ENCODE measurements at regions not wholly inside any gene's neighbourhood (a gene's known extent, or its start where the extent isn't known, plus 50 kb on each side); places are given as distances from the start of the nearest gene placed in this dataset.

- TF ChIP-seq POLR2A (IDR thresholded peaks at IDR 0.05) (no peak), CTCF (IDR thresholded peaks at IDR 0.05) (no peak)
- no peak overlapping the region for H3K27ac ChIP-seq
- H3K9me3 ChIP-seq: no peaks in the 10 kb centered on the region
- H3K36me3 ChIP-seq: no peaks in the 10 kb centered on the region
- no peak for DNase-seq
- H3K27me3 ChIP-seq: no peaks in the 10 kb centered on the region
- H3K4me3 ChIP-seq: no peak overlapping the region
- no peaks in the 10 kb centered on the region for H3K4me1 ChIP-seq
These were observed 304.1 kb upstream of the TENM4 start for GRCh38 chr11:79744941-79745340.

- Histone ChIP-seq H3K27me3 (no peaks in the 10 kb centered on the region), H3K36me3 (no peaks in the 10 kb centered on the region), H3K9me3 (no peaks in the 10 kb centered on the region), H3K27ac (no peak overlapping the region), H3K4me3 (no peak overlapping the region), H3K4me1 (no peaks in the 10 kb centered on the region)
- DNase-seq: no peak
- TF ChIP-seq POLR2A (IDR thresholded peaks at IDR 0.05) (no peak), CTCF (IDR thresholded peaks at IDR 0.05) (no peak)
These were observed 301.3 kb upstream of the TENM4 start for GRCh38 chr11:79742176-79742575.

- H3K27ac ChIP-seq: no peak overlapping the region
- no peak for DNase-seq
- TF ChIP-seq CTCF (IDR thresholded peaks at IDR 0.05) (no peak), POLR2A (IDR thresholded peaks at IDR 0.05) (no peak)
These were observed 298.8 kb upstream of the TENM4 start for GRCh38 chr11:79739591-79739990.

GRCh38 chr11:79727221-79727620, 286.4 kb upstream of the TENM4 start:
- Histone ChIP-seq H3K27ac (no peak overlapping the region), H3K9me3 (no peaks in the 10 kb centered on the region), H3K4me3 (no peak overlapping the region), H3K36me3 (no peaks in the 10 kb centered on the region), H3K27me3 (no peaks in the 10 kb centered on the region), H3K4me1 (no peaks in the 10 kb centered on the region)
- DNase-seq: no peak
- TF ChIP-seq POLR2A (IDR thresholded peaks at IDR 0.05) (no peak), CTCF (IDR thresholded peaks at IDR 0.05) (no peak)

More at GRCh38 chr11:79739591-79739990, 298.8 kb upstream of the TENM4 start:
- Histone ChIP-seq H3K27me3 (no peaks in the 10 kb centered on the region), H3K4me3 (no peak overlapping the region), H3K4me1 (no peaks in the 10 kb centered on the region), H3K9me3 (no peaks in the 10 kb centered on the region), H3K36me3 (no peaks in the 10 kb centered on the region)

GRCh38 chr11:79720115-79720514, 279.3 kb upstream of the TENM4 start:
- no peak overlapping the region for H3K27ac ChIP-seq
- DNase-seq: no peak
- H3K27me3 ChIP-seq: no peaks in the 10 kb centered on the region
- H3K36me3 ChIP-seq: no peaks in the 10 kb centered on the region
- no peaks in the 10 kb centered on the region for H3K9me3 ChIP-seq
- no peak overlapping the region for H3K4me3 ChIP-seq
- H3K4me1 ChIP-seq: no peaks in the 10 kb centered on the region
- TF ChIP-seq CTCF (IDR thresholded peaks at IDR 0.05) (no peak), POLR2A (IDR thresholded peaks at IDR 0.05) (no peak)

GRCh38 chr11:79708319-79708932, 267.6 kb upstream of the TENM4 start:
- H3K4me1 ChIP-seq: no peaks in the 10 kb centered on the region
- H3K9me3 ChIP-seq: no peaks in the 10 kb centered on the region
- DNase-seq: peak in 1 of 3 donors; percentile 51
- no peak overlapping the region for H3K4me3 ChIP-seq
- no peaks in the 10 kb centered on the region for H3K36me3 ChIP-seq
- TF ChIP-seq CTCF (IDR thresholded peaks at IDR 0.05): peak in 4 of 6 experiments; percentile 17 to 66 (median 64)
- no peak for TF ChIP-seq POLR2A (IDR thresholded peaks at IDR 0.05)
- H3K27me3 ChIP-seq: no peaks in the 10 kb centered on the region
- H3K27ac ChIP-seq: no peak overlapping the region

Data from Peyer's patch (tissue), 4 donors.